ENCODE measurements at regions not wholly inside any gene's neighbourhood (a gene's known extent, or its start where the extent isn't known, plus 50 kb on each side); places are given as distances from the start of the nearest gene placed in this dataset.
"Not testable (repeated sequence)": the region's sequence is repeated elsewhere in the genome, so short reads cannot be mapped to it uniquely, and the experiment has no call there.

GRCh38 chr2:111494981-111495315, 374.2 kb downstream of the BCL2L11 start:
- not testable (repeated sequence) for TF ChIP-seq CTCF (conservative IDR thresholded peaks at IDR 0.05; ENCODE audit: low read depth, low read length); EZH2phosphoT487 (IDR thresholded peaks at IDR 0.05; ENCODE audit: borderline replicate concordance, low read length)

Measured in PC-3 (cell line).